GM12878 (cell line): ENCODE measurements at regions not wholly inside any gene's neighbourhood (a gene's known extent, or its start where the extent isn't known, plus 50 kb on each side); places are given as distances from the start of the nearest gene placed in this dataset.

Experiments used
- ATAC-seq: fragments of 200-7000 bp; cut with Tn5 transposase; 3 replicates; pipeline ENCODE4 v1.9.1; 2020; ENCODE audit warnings: mild to moderate bottlenecking, moderate library complexity
- BruUV-seq: library from RNA; stranded (reverse); fragments of 400-500 nt; replicated peaks from 2 replicates; lab custom pipeline; 2021; lab: Mats Ljungman, UMichigan
- CTCF ChIA-PET: fragments of 300-600 bp; sonication (Branson Sonifier 250); formaldehyde crosslinking; extraction: SDS; loops from one replicate; lab custom pipeline; 2021; ENCODE audit warnings: inconsistent platforms; lab: Yijun Ruan, JAX
- POLR2A ChIA-PET: fragments of 350-600 bp; formaldehyde crosslinking; extraction: SDS; loops from one replicate; lab custom pipeline; 2021; ENCODE audit warnings: inconsistent platforms; lab: Charles Lee
- RAD21 ChIA-PET: fragments of 300-600 bp; sonication (Branson Sonifier 250); formaldehyde crosslinking; loops from one replicate; lab custom pipeline; 2023; ENCODE audit warnings: antibody characterized with exemption; ENCODE audit not compliant: unreplicated experiment; lab: Charles Lee
- SMC1A ChIA-PET: fragments of 300-600 bp; sonication (Branson Sonifier 250); formaldehyde crosslinking; loops from one replicate; lab custom pipeline; 2023; ENCODE audit not compliant: unreplicated experiment, uncharacterized antibody; lab: Charles Lee
- DNase-seq: peaks from one replicate; pipeline ENCODE4 v3.0.0-alpha.2; 2011; ENCODE audit warnings: low read depth, low spot score
- FAIRE-seq: peaks from 3 replicates; lab custom pipeline; 2011; peaks lifted over from hg19 to GRCh38; lab: Jason Lieb, UNC
- H2AFZ ChIP-seq: 2 replicates; pipeline ENCODE4 v1.6.0; 2011; ENCODE audit warnings: low read depth, low read length, control low read depth; ENCODE audit not compliant: control insufficient read depth
- H3K27ac ChIP-seq: 2 replicates; pipeline ENCODE4 v1.5.1; 2011; ENCODE audit warnings: control low read depth; ENCODE audit not compliant: control insufficient read depth, insufficient read depth
- H3K27me3 ChIP-seq, 2 experiments: replicated peaks in 1 of 2; 2 replicates each; pipeline versions ENCODE4 v1.6.0 to v1.6.1; 2011; ENCODE audit warnings: low read length in 1 of 2; ENCODE audit not compliant: control insufficient read depth in 2 of 2, insufficient read depth in 2 of 2
- H3K36me3 ChIP-seq, 2 experiments: 2 replicates each; pipeline ENCODE4 v1.5.1; 2011; ENCODE audit warnings: low read length in 1 of 2; ENCODE audit not compliant: control insufficient read depth in 2 of 2, insufficient read depth in 2 of 2
- H3K4me1 ChIP-seq: 2 replicates; pipeline ENCODE4 v1.6.1; 2011; ENCODE audit warnings: mild to moderate bottlenecking, low read length, moderate library complexity, mixed read lengths; ENCODE audit not compliant: control insufficient read depth, insufficient read depth
- H3K4me2 ChIP-seq: 2 replicates; pipeline ENCODE4 v1.6.0; 2011; ENCODE audit warnings: control low read depth; ENCODE audit not compliant: control insufficient read depth, insufficient read depth
- H3K4me3 ChIP-seq: fragments of 200-600 bp; sonication (generic); 2 replicates; pipeline ENCODE4 v1.5.1; 2016
- H3K79me2 ChIP-seq: 2 replicates; pipeline ENCODE4 v1.6.0; 2011; ENCODE audit warnings: low read length; ENCODE audit not compliant: control insufficient read depth, insufficient read depth
- H3K9ac ChIP-seq: 2 replicates; pipeline ENCODE4 v1.8.0; 2011; ENCODE audit warnings: low read length, control low read depth, mixed read lengths; ENCODE audit not compliant: control insufficient read depth, insufficient read depth
- H3K9me3 ChIP-seq: replicated peaks from 3 replicates; pipeline ENCODE4 v1.5.1; 2011; ENCODE audit warnings: mild to moderate bottlenecking, low read length; ENCODE audit not compliant: control insufficient read depth, insufficient read depth
- H4K20me1 ChIP-seq: 2 replicates; pipeline ENCODE4 v1.6.0; 2011; ENCODE audit not compliant: control insufficient read depth, insufficient read depth
- BMI1 ChIP-seq: fragments of 450-650 bp; IDR thresholded peaks from 2 replicates; pipeline ENCODE4 v1.6.1; 2016; ENCODE audit warnings: mild to moderate bottlenecking, moderate library complexity, borderline replicate concordance
- CBX5 ChIP-seq: sonication (generic); IDR thresholded peaks from 2 replicates; pipeline ENCODE4 v1.6.1; 2016; ENCODE audit warnings: low read depth, moderate library complexity, mild to moderate bottlenecking, inconsistent platforms
- EP300 ChIP-seq, 2 experiments: fragments of 150-350 bp in 1 of 2; IDR thresholded peaks; 2 replicates each; pipeline ENCODE4 v1.6.1; 2011 to 2012; ENCODE audit warnings: low read depth in 2 of 2, low read length in 2 of 2, borderline replicate concordance in 1 of 2, improper control_type of control experiment in 1 of 2, inconsistent platforms in 1 of 2; ENCODE audit not compliant: control insufficient read depth in 1 of 2
- JUND ChIP-seq: IDR thresholded peaks from 2 replicates; pipeline ENCODE4 v1.6.1; 2012; ENCODE audit warnings: low read depth, mild to moderate bottlenecking, low read length, improper control_type of control experiment, moderate library complexity
- KAT2A ChIP-seq: conservative IDR thresholded peaks from 2 replicates; pipeline ENCODE4 v1.6.1; 2011; ENCODE audit warnings: low read depth, low read length; ENCODE audit not compliant: control insufficient read depth
- MXI1 ChIP-seq: fragments of 150-350 bp; IDR thresholded peaks from 2 replicates; pipeline ENCODE4 v1.6.1; 2011; ENCODE audit warnings: low read depth, mild to moderate bottlenecking, inconsistent platforms, low read length, improper control_type of control experiment
- STAT3 ChIP-seq: IDR thresholded peaks from 2 replicates; pipeline ENCODE4 v1.6.1; 2011; ENCODE audit warnings: low read depth, low read length, improper control_type of control experiment
- WGBS: methylation state at CpG from one replicate; pipeline ENCODE4 v1.1.6; 2016; ENCODE audit warnings: low lambda C conversion rate; ENCODE audit not compliant: insufficient replicate concordance, insufficient coverage; ENCODE audit errors: missing lambda C conversion rate; 5-methylcytosine and 5-hydroxymethylcytosine counted together
- in situ Hi-C: fragments of 300-500 bp; cut with MboI; formaldehyde crosslinking; loops from 9 replicates; pipeline ENCODE4 v1.14.3; 2018; ENCODE audit warnings: mixed read lengths
- intact Hi-C: fragments of 100-400 bp; cut with micrococcal nuclease; formaldehyde crosslinking; loops from one replicate; pipeline ENCODE4 v1.14.2; 2022; ENCODE audit not compliant: unreplicated experiment
- TF ChIP-seq, protein P1 (sequence below): IDR thresholded peaks from 2 replicates; pipeline ENCODE4 v1.6.1; 2011; ENCODE audit warnings: low read depth, mild to moderate bottlenecking, low read length, moderate library complexity, borderline replicate concordance; ENCODE audit errors: extremely low read depth

DNA sequence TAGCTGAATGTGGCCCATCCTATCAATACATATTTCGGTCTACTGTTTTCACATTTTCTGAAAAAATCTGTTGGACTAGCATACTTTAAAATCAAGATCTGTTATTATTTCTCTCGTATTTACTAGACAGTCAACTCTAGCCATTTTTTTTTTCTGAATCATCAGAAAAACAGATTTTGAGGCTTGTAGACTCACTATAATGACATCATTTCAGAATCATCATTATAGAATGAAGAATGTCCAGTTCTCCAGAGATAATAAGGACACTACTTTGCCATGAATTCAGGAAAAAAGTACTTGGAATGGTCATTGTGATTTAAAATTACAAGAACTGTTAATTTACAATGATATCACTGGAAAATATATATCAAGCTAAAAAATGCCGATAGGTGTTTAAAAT is 589.8 kb downstream of the KCNH5 start:
- Histone ChIP-seq H4K20me1 (no peaks in the 10 kb centered on the region), H3K4me3 (no peak overlapping the region), H3K9ac (no peak overlapping the region), H3K27ac (no peak overlapping the region), H3K4me1 (no peaks in the 10 kb centered on the region), H3K4me2 (no peak overlapping the region), H3K36me3 (no peaks in the 10 kb centered on the region), H3K9me3 (no peaks in the 10 kb centered on the region)
- CTCF ChIA-PET = interaction anchor here (1.0 kb wide), 1 partner anchor 11 kb away, joined by 3 read pairs; no protein-coding TSS in a partner anchor
- intact Hi-C loops = no loop called here
- no peak for ATAC-seq
- no TSS peak for BruUV-seq
- POLR2A ChIA-PET = no interaction called here
- FAIRE-seq = no peak
- WGBS = 37% methylated on average over 3 of the region's 3 CpGs
- no peak for DNase-seq
- TF ChIP-seq MXI1 (no peak), EP300 (IDR thresholded peaks at IDR 0.05; ENCODE audit: borderline replicate concordance in 1 of 2, control insufficient read depth in 1 of 2, low read depth in 2 of 2, low read length in 2 of 2) (no peak), STAT3 (no peak), KAT2A (no peak), BMI1 (no peak), JUND (no peak), CBX5 (no peak)
- TF ChIP-seq, protein P1, sequence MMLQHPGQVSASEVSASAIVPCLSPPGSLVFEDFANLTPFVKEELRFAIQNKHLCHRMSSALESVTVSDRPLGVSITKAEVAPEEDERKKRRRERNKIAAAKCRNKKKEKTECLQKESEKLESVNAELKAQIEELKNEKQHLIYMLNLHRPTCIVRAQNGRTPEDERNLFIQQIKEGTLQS = no peak
- TF ChIP-seq, all 136 proteins: peak for 0
- ChIA-PET RAD21 (no interaction called here), SMC1A (interaction anchor here (1.3 kb wide), 1 partner anchor 11 kb away, joined by 3 read pairs; no protein-coding TSS in a partner anchor)
- H2AFZ ChIP-seq = no peak overlapping the region
- H3K27me3 ChIP-seq = no peaks in the 10 kb centered on the region
- in situ Hi-C loops = no loop called here
- no peaks in the 10 kb centered on the region for H3K79me2 ChIP-seq
